GM21423 (cell line): ENCODE measurements at regions not wholly inside any gene's neighbourhood (a gene's known extent, or its start where the extent isn't known, plus 50 kb on each side); places are given as distances from the start of the nearest gene placed in this dataset.
"Not testable (repeated sequence)": the region's sequence is repeated elsewhere in the genome, so short reads cannot be mapped to it uniquely, and the experiment has no call there.

ENCODE experiments used
- ATAC-seq: cut with Tn5 transposase; IDR thresholded peaks from one replicate; pipeline ENCODE4 v1.9.1; 2021; ENCODE audit warnings: mild to moderate bottlenecking, moderate library complexity; ENCODE audit not compliant: unreplicated experiment

DNA sequence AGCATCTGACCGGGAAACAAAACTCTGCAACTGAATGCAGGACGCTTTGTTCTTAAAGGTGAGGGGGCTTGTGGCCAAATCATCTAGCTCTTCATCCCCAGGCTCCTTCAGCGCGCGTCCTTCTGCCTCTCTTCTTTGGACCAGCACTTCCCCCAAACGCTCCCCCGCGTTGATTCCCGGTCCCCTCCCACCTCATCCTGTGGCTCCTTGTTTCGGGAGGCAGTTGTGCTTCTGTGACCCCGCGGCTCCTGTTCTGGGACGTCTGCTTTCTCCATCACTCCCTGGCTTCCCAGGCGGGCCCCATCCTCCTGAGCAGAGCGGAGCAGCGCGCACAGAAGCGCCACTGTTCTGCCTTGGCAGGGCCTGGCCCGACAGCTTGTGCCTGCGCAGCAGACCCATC is 109.7 kb upstream of the ZNG1E start:
- ATAC-seq, result not testable (repeated sequence)

- not testable (repeated sequence) for ATAC-seq
Measured at GRCh38 chr9:65519018-65519417, 156.7 kb upstream of the ZNG1E start.

- not testable (repeated sequence) for ATAC-seq
Measured at GRCh38 chr9:65514465-65514864, 161.3 kb upstream of the ZNG1E start.

GRCh38 chr9:65507897-65508296 is 167.8 kb upstream of the ZNG1E start:
- ATAC-seq, result not testable (repeated sequence)

DNA sequence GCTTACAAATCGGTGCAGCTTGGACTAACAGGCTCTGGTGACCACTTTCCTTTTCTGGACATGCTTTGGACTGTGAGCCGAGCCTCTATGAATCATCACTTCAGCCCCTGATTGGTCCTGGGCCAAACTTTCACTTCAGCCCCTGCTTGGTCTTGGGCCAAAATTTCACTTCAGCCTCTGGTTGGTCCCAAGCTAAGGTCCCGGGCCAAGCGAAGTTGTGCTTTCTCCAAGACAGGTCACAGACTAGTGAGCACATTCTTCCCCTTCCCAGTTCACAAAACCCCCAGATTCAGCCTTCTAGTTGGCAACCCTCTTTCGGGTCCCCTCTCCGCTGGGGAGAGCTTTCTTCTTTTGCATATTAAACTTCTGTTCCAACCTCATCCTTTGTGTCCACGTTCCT is 171.0 kb upstream of the ZNG1E start:
- ATAC-seq, result not testable (repeated sequence)

DNA sequence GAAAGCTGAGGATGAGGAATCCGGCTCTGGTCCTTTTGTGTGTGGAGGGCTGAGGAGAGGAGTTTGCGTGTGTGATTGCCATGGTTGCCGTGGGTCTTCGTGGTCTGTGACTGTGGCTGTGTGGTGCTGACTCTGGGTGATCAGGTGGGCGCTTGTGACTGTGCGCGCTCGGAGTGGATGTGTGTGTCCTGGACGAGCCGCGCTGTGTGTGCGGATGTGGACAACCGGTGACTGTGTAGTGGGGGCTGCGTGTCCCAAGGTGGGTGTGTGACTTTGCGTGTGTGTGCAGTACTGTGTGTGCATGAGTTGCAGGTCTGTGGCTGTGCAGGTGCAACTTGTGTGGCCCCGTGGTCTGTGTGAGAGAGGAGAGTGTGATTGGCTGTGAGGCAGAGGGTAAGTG is 172.0 kb upstream of the ZNG1E start:
- ATAC-seq, result not testable (repeated sequence)

GRCh38 chr9:65482890-65483289 is 192.8 kb upstream of the ZNG1E start:
- not testable (repeated sequence) for ATAC-seq

DNA sequence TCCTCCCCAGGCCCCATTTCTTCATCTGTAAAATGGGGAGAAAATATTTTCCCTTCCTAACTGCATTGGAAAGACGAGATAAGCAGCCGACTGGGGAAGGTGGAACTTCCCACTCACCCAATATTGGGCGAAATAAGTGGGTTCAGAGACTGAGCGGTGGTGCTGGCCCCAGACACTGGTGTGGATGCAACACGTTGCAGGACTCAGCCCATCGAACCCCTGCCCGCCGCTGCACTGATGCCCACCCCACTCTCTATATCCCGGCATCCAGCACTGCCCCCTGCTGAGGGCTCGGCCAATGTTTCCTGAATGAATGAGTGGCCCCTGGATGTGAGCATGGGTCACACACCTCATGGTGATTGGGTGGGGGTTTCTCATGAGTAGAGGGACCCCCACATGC is 194.4 kb upstream of the ZNG1E start:
- not testable (repeated sequence) for ATAC-seq

GRCh38 chr9:65474891-65475290 is 189.9 kb upstream of the FOXD4L5 start:
- ATAC-seq, result not testable (repeated sequence)

DNA sequence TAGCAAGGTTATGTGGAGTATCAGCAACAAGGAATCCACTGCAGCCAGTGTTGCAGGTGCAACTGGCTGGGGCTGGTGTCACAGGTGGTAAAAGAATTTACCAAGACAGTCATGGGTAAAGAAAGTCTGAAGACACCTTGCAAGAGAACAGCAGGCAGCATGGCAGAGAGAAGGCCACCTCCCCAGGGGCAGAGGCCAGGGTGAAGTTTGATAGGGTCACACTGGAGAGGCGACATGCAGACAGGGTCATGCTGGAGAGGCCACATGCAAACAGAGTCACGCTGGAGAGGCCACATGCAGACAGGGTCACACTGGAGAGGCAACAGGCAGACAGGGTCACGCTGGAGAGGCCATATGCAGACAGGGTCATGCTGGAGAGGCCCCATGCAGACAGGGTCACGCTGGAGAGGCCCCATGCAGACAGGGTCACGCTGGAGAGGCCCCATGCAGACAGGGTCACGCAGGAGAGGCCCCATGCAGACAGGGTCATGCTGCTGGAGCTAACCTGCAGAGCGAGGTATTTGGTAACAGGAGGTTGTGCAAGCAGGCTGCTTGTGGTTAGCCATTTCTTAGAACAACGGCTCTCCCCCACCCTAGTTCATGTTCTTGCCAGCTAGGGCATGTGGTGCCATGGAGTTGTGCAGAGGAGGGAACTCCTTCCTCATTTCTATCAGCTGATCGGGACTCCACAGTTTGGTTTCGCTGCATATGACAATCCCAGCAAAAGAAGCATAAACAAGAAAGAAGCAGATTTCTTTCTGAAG is 188.2 kb upstream of the FOXD4L5 start:
- not testable (repeated sequence) for ATAC-seq

GRCh38 chr9:65471106-65471505 is 186.1 kb upstream of the FOXD4L5 start:
- not testable (repeated sequence) for ATAC-seq

DNA sequence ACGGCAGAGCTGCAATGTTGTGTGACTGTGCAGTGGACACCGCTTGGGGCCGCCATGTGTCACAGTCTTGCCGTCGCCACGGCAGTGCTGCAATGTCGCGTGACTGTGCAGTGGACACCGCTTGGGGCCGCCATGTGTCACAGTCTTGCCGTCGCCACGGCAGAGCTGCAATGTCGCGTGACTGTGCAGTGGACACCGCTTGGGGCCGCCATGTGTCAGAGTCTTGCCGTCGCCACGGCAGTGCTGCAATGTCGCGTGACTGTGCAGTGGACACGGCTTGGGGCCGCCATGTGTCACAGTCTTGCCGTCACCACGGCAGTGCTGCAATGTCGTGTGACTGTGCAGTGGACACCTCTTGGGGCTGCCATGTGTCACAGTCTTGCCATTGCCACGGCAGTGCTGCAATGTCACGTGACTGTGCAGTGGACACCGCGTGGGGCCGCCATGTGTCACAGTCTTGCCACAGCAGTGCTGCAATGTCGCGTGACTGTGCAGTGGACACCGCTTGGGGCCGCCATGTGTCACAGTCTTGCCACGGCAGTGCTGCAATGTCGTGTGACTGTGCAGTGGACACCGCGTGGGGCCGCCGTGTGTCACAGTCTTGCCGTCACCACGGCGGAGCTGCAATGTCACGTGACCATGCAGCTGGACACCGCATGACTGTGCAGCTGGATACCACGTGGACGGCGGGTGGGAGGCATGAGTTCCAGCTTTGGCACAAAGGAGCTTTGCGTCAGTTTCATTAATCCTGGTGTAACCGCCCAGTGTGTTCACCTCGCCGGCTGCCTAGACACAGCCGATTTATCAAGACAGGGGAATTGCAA is 182.1 kb upstream of the FOXD4L5 start:
- not testable (repeated sequence) for ATAC-seq

- not testable (repeated sequence) for ATAC-seq
Measured at GRCh38 chr9:65465246-65465895, 180.4 kb upstream of the FOXD4L5 start.

DNA sequence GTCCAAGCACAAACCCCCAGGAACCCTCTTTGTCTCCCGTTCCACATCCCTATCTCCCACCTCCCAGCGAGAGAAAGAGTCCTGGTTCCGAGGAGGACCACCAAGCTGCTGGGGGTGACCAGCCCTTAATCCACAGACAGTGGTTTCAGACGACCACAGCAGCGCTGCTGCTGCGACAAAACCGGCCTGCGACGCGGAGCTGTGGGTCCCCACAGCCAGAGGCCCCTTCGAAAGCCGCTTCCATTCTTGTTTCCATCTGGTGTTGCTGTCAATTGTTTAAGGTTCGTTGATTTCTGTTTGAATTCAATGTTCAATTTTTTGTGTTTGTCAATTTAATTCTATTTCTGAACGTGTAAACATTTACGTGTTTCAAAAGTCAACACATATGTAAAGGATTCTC is 177.5 kb upstream of the FOXD4L5 start:
- ATAC-seq, result not testable (repeated sequence)

DNA sequence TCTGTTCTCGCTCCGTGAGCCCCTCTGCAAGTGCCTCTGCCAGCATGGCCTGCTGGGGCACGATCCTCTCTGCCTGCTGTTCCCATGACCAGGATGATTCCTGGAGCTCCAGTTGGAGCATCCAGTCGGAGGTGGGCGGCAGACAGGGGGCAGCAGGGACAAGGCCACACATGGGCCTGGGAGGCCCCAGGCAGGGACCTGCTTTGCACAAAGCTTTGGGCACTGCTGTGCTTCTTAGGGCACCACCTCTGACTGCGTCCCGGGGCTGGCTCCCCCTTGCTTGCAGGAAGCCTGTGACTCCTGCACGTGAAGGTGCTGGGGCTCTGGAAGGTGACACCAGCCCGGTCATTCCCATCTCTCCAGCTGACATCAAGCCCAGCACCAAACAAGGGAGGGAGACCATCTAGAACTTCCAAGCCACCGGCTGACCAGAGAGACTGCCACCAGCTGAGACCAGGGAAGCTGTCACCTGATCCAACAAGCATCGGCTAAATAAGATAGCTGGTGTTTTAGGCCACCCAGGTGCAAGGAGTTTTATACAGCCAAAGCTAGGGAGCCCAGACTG is 174.8 kb upstream of the FOXD4L5 start:
- ATAC-seq, result no peak

DNA sequence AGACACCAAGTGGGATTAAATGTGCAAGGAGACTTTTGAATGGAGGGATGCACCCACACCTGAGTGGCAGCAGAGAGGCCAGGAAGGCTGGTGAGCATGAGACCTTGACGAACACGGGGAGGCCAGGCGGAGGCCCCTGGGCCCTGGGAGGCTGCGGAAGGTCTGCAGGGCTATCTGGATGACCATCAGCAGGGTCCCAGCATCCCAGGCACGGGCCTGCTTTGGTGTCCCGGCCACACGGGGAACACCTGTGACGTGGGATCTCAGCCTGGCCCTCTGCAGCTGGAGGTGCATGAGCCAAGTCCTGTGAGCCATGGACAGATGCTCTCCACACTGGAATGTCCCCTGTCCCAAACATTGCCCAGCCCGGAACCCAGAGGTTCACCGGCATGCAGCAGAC is 174.0 kb upstream of the FOXD4L5 start:
- no peak for ATAC-seq

GRCh38 chr9:65458465-65458864 is 173.5 kb upstream of the FOXD4L5 start:
- no peak for ATAC-seq

DNA sequence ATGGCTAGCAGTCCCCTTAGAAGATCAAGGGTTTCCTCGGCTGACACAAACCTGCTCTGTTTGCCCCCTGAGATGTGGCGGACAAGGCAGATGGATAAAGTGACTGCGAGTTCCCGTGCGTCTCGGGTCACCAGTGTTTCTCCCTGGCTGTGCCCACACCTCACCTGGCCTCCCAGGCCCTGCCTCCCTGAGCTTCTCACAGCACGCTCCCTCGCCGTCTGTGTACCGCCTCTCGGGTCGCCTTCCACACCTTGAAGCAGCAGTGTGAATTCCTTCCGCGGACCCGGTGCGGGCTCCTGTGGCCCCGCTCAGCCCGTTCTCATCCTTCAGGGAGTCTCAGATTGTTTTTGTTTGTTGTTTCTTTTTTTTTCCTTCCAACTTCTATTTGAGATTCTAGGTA is 172.0 kb upstream of the FOXD4L5 start:
- ATAC-seq, result not testable (repeated sequence)

DNA sequence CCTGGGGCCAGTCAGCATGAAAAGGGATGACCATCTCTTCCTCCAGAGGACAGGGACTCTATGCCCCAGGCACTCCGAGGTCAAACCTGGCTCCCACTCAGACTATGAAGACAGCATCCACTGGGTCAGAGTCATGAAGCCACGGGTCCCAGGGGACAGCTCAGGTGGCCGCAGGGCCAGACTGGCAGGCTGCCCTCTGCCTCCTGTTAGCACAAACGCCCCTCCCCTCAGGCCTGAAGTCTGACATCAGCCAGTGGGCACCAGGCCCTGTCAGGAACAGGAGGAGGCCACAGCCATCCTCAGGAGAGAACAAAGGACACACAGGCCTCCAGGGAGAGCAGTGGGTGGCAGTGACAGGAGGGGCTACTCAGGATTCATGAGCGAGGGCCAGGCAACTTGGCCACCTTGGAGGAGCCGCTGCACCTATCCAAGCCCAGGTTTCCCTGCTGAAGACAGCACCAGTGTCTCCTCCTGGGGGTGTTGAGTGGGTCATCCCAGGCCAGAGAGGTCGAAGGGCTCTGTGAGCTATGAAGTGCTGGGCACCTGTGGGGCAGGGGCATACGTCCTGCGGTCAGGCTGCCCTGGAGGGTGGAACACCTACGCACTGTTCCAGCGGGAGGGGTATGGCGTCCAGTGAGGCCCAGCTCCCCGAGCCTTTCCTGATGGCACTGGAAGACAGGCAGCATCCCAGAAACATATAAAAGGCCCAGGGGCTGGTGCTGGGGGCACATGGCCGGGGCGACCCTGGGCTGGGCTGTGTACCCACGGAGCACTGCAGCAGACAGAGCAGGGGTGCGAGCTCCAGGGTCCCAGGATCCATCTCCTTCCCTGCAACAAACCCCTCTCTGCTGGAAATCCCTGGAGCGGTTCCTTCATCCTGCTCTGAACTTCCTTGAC is 171.0 kb upstream of the FOXD4L5 start:
- not testable (repeated sequence) for ATAC-seq

- ATAC-seq, result not testable (repeated sequence)
Measured at GRCh38 chr9:65455136-65455535, 170.1 kb upstream of the FOXD4L5 start.
